Cardiac muscle cell (in vitro differentiated cells and primary cell): ENCODE measurements at regions not wholly inside any gene's neighbourhood (a gene's known extent, or its start where the extent isn't known, plus 50 kb on each side); places are given as distances from the start of the nearest gene placed in this dataset.

ENCODE experiments used
- DNase-seq, 2 donors: peaks; one replicate each; pipeline versions ENCODE4 v3.0.0 to v3.0.0-alpha.2; 2010 to 2017; ENCODE audit warnings: low read depth in 1 of 2, low spot score in 1 of 2
- H3K27ac ChIP-seq: fragments of 200-600 bp; sonication (generic); 2 replicates; pipeline ENCODE4 v1.5.1; 2016
- H3K27me3 ChIP-seq: fragments of 200-600 bp; sonication (generic); 2 replicates; pipeline ENCODE4 v1.6.0; 2016; ENCODE audit warnings: control low read depth
- H3K36me3 ChIP-seq: fragments of 200-600 bp; sonication (generic); 2 replicates; pipeline ENCODE4 v1.5.1; 2016; ENCODE audit warnings: control low read depth
- H3K4me1 ChIP-seq: fragments of 200-600 bp; sonication (generic); 2 replicates; pipeline ENCODE4 v1.8.1; 2017; ENCODE audit warnings: low read depth, mild to moderate bottlenecking, mixed run types
- H3K4me3 ChIP-seq: fragments of 200-600 bp; sonication (generic); 2 replicates; pipeline ENCODE4 v1.5.1; 2016; ENCODE audit warnings: mild to moderate bottlenecking
- H3K9me3 ChIP-seq: fragments of 200-600 bp; sonication (generic); 2 replicates; pipeline ENCODE4 v1.5.1; 2017; ENCODE audit warnings: low read depth, mild to moderate bottlenecking, control low read depth
- CTCF ChIP-seq: IDR thresholded peaks from 2 replicates; pipeline ENCODE4 v1.5.1; 2012; ENCODE audit warnings: low read depth, mild to moderate bottlenecking, low read length

GRCh38 chr3:74074700-74075099, 450.0 kb upstream of the PDZRN3 start:
- no peaks in the 10 kb centered on the region for H3K27me3 ChIP-seq
- H3K36me3 ChIP-seq, result no peaks in the 10 kb centered on the region
- H3K4me3 ChIP-seq, result no peak overlapping the region
- DNase-seq, result no peak
- TF ChIP-seq CTCF, result no peak
- H3K27ac ChIP-seq, result no peak overlapping the region
- no peaks in the 10 kb centered on the region for H3K9me3 ChIP-seq
- H3K4me1 ChIP-seq, result no peaks in the 10 kb centered on the region

GRCh38 chr3:74067296-74067695, 442.6 kb upstream of the PDZRN3 start:
- no peak overlapping the region for H3K27ac ChIP-seq

GRCh38 chr3:74066456-74066855, 441.7 kb upstream of the PDZRN3 start:
- no peak for DNase-seq

More at GRCh38 chr3:74067296-74067695, 442.6 kb upstream of the PDZRN3 start:
- no peak overlapping the region for H3K4me3 ChIP-seq
- no peaks in the 10 kb centered on the region for H3K27me3 ChIP-seq
- H3K36me3 ChIP-seq, result no peaks in the 10 kb centered on the region
- DNase-seq, result no peak
- no peaks in the 10 kb centered on the region for H3K4me1 ChIP-seq
- H3K9me3 ChIP-seq, result no peaks in the 10 kb centered on the region
- TF ChIP-seq CTCF, result no peak

GRCh38 chr3:74059923-74060600, 435.3 kb upstream of the PDZRN3 start:
- no peak overlapping the region for H3K4me3 ChIP-seq
- no peaks in the 10 kb centered on the region for H3K36me3 ChIP-seq
- H3K27me3 ChIP-seq, result peaks cover 3% of the 10 kb centered on the region
- no peaks in the 10 kb centered on the region for H3K4me1 ChIP-seq
- TF ChIP-seq CTCF, result no peak
- H3K27ac ChIP-seq, result no peak overlapping the region
- no peaks in the 10 kb centered on the region for H3K9me3 ChIP-seq
- DNase-seq, result no peak

More at GRCh38 chr3:74066456-74066855, 441.7 kb upstream of the PDZRN3 start:
- H3K4me1 ChIP-seq, result no peaks in the 10 kb centered on the region
- TF ChIP-seq CTCF, result no peak
- no peak overlapping the region for H3K27ac ChIP-seq
- no peak overlapping the region for H3K4me3 ChIP-seq
- H3K27me3 ChIP-seq, result no peaks in the 10 kb centered on the region
- H3K9me3 ChIP-seq, result no peaks in the 10 kb centered on the region
- no peaks in the 10 kb centered on the region for H3K36me3 ChIP-seq

GRCh38 chr3:74059301-74059922, 434.7 kb upstream of the PDZRN3 start:
- TF ChIP-seq CTCF, result no peak
- Histone ChIP-seq H3K27ac (no peak overlapping the region), H3K9me3 (no peaks in the 10 kb centered on the region), H3K4me1 (no peaks in the 10 kb centered on the region), H3K4me3 (no peak overlapping the region), H3K36me3 (no peaks in the 10 kb centered on the region), H3K27me3 (peaks cover 3% of the 10 kb centered on the region)
- no peak for DNase-seq
